GM19395 (cell line): ENCODE measurements at regions not wholly inside any gene's neighbourhood (a gene's known extent, or its start where the extent isn't known, plus 50 kb on each side); places are given as distances from the start of the nearest gene placed in this dataset.

Experiments used
- ATAC-seq: cut with Tn5 transposase; IDR thresholded peaks from one replicate; pipeline ENCODE4 v1.9.1; 2021; ENCODE audit warnings: mild to moderate bottlenecking, moderate library complexity; ENCODE audit not compliant: unreplicated experiment

GRCh38 chr16:89042711-89043551 lies 50.7 kb upstream of the ACSF3 start:
- no peak for ATAC-seq

- ATAC-seq: no peak
Observed at GRCh38 chr16:89043636-89044417, 49.8 kb upstream of the ACSF3 start.
